ENCODE measurements at regions not wholly inside any gene's neighbourhood (a gene's known extent, or its start where the extent isn't known, plus 50 kb on each side); places are given as distances from the start of the nearest gene placed in this dataset.

- no peak for TF ChIP-seq POLR2AphosphoS5 (IDR thresholded peaks at IDR 0.05; ENCODE audit: low read depth, low read length)
- no peak for TF ChIP-seq POLR2A (IDR thresholded peaks at IDR 0.05; ENCODE audit: low read depth, low read length)
Measured at GRCh38 chr10:29379208-29379607, 90.3 kb downstream of the LYZL1 start.

All from GM12891 (cell line).